ENCODE measurements at regions not wholly inside any gene's neighbourhood (a gene's known extent, or its start where the extent isn't known, plus 50 kb on each side); places are given as distances from the start of the nearest gene placed in this dataset.
A peak's percentile ranks its signal among the peaks of the same experiment; 100 is the strongest.

DNA sequence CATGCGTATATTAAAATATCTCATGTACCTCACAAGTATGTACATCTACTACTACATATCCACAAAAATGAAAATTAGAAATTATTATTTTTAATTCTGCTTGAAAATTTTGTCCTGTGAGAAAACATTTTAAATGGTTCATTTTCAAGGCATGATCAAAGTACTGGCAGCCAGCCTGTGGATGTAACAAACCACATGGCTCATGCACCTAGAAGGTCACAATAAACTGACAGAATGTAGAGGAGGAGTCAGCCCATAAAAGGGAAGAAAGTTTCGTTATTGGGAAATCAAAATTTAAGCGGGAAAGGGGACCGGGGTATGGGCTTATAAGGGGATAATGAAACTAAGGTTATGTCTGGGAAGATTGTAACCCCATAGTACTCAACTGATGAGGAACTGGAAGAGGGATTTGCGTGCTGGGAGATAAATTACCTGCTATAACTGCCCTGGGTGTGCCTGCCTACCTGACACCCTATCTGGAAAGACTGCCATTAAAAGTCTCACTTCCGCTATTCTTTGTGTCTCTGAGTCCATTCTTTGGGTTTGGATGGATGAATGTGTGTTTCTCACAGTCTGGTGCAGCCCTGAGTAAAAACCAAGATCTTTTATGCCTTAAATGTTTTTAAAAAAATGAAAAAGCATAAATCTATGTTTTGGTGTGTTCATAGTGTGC lies 62.2 kb upstream of the PCED1B start:
- Histone ChIP-seq H3K27me3 (no peaks in the 10 kb centered on the region), H3K9me3 (no peaks in the 10 kb centered on the region), H3K27ac (no peak overlapping the region), H3K36me3 (no peaks in the 10 kb centered on the region), H3K4me3 (no peak overlapping the region), H3K4me1 (no peaks in the 10 kb centered on the region)
- DNase-seq, result no peak
- no peak for TF ChIP-seq POLR2A (IDR thresholded peaks at IDR 0.05)
- no peak for TF ChIP-seq CTCF (IDR thresholded peaks at IDR 0.05)

DNA sequence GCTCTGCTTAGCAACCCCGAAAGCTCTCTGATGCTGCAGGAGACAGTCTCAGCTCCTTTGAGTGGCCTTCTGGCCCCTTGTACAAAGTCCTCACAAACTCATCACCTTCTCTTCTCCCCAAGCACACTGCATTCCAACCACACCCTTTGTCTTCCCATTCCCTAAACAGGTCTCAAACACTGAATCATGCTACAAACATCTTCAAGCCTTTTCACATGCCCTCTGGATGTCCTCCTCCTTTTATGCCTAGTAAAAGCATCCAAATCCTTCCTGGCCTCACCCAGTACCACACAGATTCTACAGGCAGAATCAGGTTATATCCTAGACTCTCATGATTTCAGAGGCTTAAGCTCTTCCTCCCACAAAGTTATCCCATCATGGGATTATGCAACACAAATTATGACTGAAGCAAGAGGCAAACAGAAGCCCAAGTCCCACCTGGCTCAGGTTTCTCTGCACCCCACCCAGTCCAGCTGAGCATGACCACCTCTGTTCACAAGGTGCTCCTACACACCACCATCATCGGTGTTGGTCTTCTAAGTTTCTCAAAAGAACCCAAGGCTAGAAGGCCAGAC lies 61.4 kb upstream of the PCED1B start:
- DNase-seq, result no peak
- no peaks in the 10 kb centered on the region for H3K4me1 ChIP-seq
- no peak for TF ChIP-seq CTCF (IDR thresholded peaks at IDR 0.05)
- no peak for TF ChIP-seq POLR2A (IDR thresholded peaks at IDR 0.05)
- H3K27me3 ChIP-seq, result no peaks in the 10 kb centered on the region
- no peak overlapping the region for H3K27ac ChIP-seq
- H3K9me3 ChIP-seq, result no peaks in the 10 kb centered on the region
- H3K4me3 ChIP-seq, result no peak overlapping the region
- no peaks in the 10 kb centered on the region for H3K36me3 ChIP-seq

GRCh38 chr12:47020211-47020821 lies 59.1 kb upstream of the PCED1B start:
- H3K9me3 ChIP-seq, result no peaks in the 10 kb centered on the region
- H3K4me1 ChIP-seq, result no peaks in the 10 kb centered on the region
- DNase-seq, result no peak
- no peak overlapping the region for H3K4me3 ChIP-seq
- H3K27ac ChIP-seq, result no peak overlapping the region
- no peaks in the 10 kb centered on the region for H3K36me3 ChIP-seq
- no peaks in the 10 kb centered on the region for H3K27me3 ChIP-seq
- no peak for TF ChIP-seq POLR2A (IDR thresholded peaks at IDR 0.05)
- TF ChIP-seq CTCF (IDR thresholded peaks at IDR 0.05), result no peak

- Histone ChIP-seq H3K27ac (no peak overlapping the region), H3K4me1 (no peaks in the 10 kb centered on the region), H3K27me3 (no peaks in the 10 kb centered on the region), H3K36me3 (no peaks in the 10 kb centered on the region), H3K9me3 (no peaks in the 10 kb centered on the region), H3K4me3 (no peak overlapping the region)
- TF ChIP-seq POLR2A (IDR thresholded peaks at IDR 0.05) (no peak), CTCF (IDR thresholded peaks at IDR 0.05) (peak in 5 of 6 experiments; percentile 66 to 80 (median 71))
- no peak for DNase-seq
These were observed 58.1 kb upstream of the PCED1B start for GRCh38 chr12:47021298-47021697.

- Histone ChIP-seq H3K27me3 (no peaks in the 10 kb centered on the region), H3K36me3 (no peaks in the 10 kb centered on the region), H3K4me3 (no peak overlapping the region), H3K27ac (no peak overlapping the region), H3K4me1 (no peaks in the 10 kb centered on the region), H3K9me3 (no peaks in the 10 kb centered on the region)
- TF ChIP-seq CTCF (IDR thresholded peaks at IDR 0.05), result no peak
- TF ChIP-seq POLR2A (IDR thresholded peaks at IDR 0.05), result no peak
- DNase-seq, result no peak
These were observed 57.1 kb upstream of the PCED1B start for GRCh38 chr12:47022296-47022695.

All from Peyer's patch (tissue), 4 donors.